BJ (cell line): ENCODE measurements at regions not wholly inside any gene's neighbourhood (a gene's known extent, or its start where the extent isn't known, plus 50 kb on each side); places are given as distances from the start of the nearest gene placed in this dataset.

Experiments
- CTCF ChIA-PET: fragments of 350-600 bp; formaldehyde crosslinking; extraction: SDS; loops from one replicate; lab custom pipeline; 2021; ENCODE audit warnings: antibody characterized with exemption, inconsistent platforms; lab: Yijun Ruan, JAX
- POLR2A ChIA-PET: fragments of 300-600 bp; sonication (Branson Sonifier 250); formaldehyde crosslinking; extraction: SDS; loops from one replicate; lab custom pipeline; 2021; ENCODE audit warnings: antibody characterized with exemption; lab: Charles Lee
- DNase-seq: peaks from one replicate; pipeline ENCODE4 v3.0.0-alpha.2; 2011; ENCODE audit warnings: low read depth
- H3K27me3 ChIP-seq: 2 replicates; pipeline ENCODE4 v1.6.0; 2011; ENCODE audit warnings: low read length; ENCODE audit not compliant: control insufficient read depth, insufficient read depth
- H3K36me3 ChIP-seq: 2 replicates; pipeline ENCODE4 v1.5.1; 2011; ENCODE audit warnings: low read length; ENCODE audit not compliant: control insufficient read depth, insufficient read depth
- H3K4me3 ChIP-seq: 2 replicates; pipeline ENCODE4 v1.5.1; 2011; ENCODE audit warnings: low read depth, mild to moderate bottlenecking, control low read depth, low read length
- CTCF ChIP-seq: IDR thresholded peaks from 2 replicates; pipeline ENCODE4 v1.5.1; 2011; ENCODE audit warnings: low read depth, mild to moderate bottlenecking, control low read depth, inconsistent platforms, low read length, moderate library complexity; ENCODE audit not compliant: insufficient read depth

- no peak for DNase-seq
- ChIA-PET CTCF (no interaction called here), POLR2A (no interaction called here)
- H3K27me3 ChIP-seq = no peaks in the 10 kb centered on the region
- no peak overlapping the region for H3K4me3 ChIP-seq
- no peak for TF ChIP-seq CTCF
- H3K36me3 ChIP-seq = no peaks in the 10 kb centered on the region
Observed at GRCh38 chr13:84686973-84687372, 804.7 kb upstream of the SLITRK1 start.

- Histone ChIP-seq H3K27me3 (no peaks in the 10 kb centered on the region), H3K36me3 (no peaks in the 10 kb centered on the region), H3K4me3 (no peak overlapping the region)
- ChIA-PET CTCF (no interaction called here), POLR2A (no interaction called here)
- TF ChIP-seq CTCF = no peak
- no peak for DNase-seq
Observed at GRCh38 chr13:84686458-84686857, 804.2 kb upstream of the SLITRK1 start.

GRCh38 chr13:84684804-84685203 lies 802.5 kb upstream of the SLITRK1 start:
- no peak for TF ChIP-seq CTCF
- Histone ChIP-seq H3K4me3 (no peak overlapping the region), H3K27me3 (no peaks in the 10 kb centered on the region), H3K36me3 (no peaks in the 10 kb centered on the region)
- no peak for DNase-seq
- POLR2A ChIA-PET = no interaction called here
- CTCF ChIA-PET = no interaction called here

GRCh38 chr13:84684048-84684662 lies 801.9 kb upstream of the SLITRK1 start:
- TF ChIP-seq CTCF = no peak
- no peak overlapping the region for H3K4me3 ChIP-seq
- CTCF ChIA-PET = no interaction called here
- H3K27me3 ChIP-seq = no peaks in the 10 kb centered on the region
- POLR2A ChIA-PET = no interaction called here
- no peak for DNase-seq
- no peaks in the 10 kb centered on the region for H3K36me3 ChIP-seq

- CTCF ChIA-PET = no interaction called here
- H3K27me3 ChIP-seq = no peaks in the 10 kb centered on the region
- POLR2A ChIA-PET = no interaction called here
- no peak for TF ChIP-seq CTCF
- no peaks in the 10 kb centered on the region for H3K36me3 ChIP-seq
- no peak overlapping the region for H3K4me3 ChIP-seq
- no peak for DNase-seq
Observed at GRCh38 chr13:84683448-84683847, 801.2 kb upstream of the SLITRK1 start.
